GM04504 (cell line): ENCODE measurements at regions not wholly inside any gene's neighbourhood (a gene's known extent, or its start where the extent isn't known, plus 50 kb on each side); places are given as distances from the start of the nearest gene placed in this dataset.
"Not testable (repeated sequence)": the region's sequence is repeated elsewhere in the genome, so short reads cannot be mapped to it uniquely, and the experiment has no call there.

Experiments
- DNase-seq: peaks from one replicate; pipeline ENCODE4 v3.0.0-alpha.2; 2012; ENCODE audit warnings: low read depth

DNA sequence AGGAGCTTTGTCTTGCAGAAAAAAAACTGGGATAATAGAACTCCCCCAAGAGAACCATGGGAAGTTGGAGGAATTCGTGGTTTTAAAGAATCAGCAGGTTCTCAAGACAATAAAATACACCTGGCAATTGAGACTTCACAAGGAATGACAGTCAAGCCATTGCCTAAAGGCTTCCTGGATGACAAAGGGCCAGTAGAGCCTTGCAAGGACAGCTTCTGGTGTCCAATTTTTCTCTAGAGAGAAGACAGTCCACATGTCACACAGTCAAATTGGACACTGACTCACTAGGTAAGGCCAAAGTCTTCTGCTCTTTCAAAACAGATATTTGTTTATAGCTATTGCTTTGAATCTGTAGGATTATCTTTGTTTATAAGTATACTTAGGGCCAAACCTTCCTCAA, 80.3 kb upstream of the BMP5 start:
- no peak for DNase-seq

DNA sequence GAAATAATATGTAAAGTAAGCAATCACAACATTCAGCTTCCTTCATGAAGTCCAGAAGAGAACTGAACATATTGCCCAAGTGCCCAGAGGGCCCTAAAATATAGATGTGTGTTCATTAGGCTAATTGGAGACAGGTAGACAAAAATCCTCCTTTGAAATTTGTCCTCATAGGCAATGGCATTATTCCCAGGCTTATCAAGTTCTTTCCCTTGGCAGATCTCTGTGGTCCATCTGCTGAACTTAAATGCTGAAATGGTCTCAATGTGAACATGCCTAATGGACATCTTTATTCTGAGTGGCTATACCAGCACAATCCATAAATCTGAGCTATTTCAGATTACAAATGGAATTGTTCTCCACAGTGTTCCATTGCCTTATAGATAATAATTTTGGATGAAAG, 79.0 kb upstream of the BMP5 start:
- no peak for DNase-seq

DNA sequence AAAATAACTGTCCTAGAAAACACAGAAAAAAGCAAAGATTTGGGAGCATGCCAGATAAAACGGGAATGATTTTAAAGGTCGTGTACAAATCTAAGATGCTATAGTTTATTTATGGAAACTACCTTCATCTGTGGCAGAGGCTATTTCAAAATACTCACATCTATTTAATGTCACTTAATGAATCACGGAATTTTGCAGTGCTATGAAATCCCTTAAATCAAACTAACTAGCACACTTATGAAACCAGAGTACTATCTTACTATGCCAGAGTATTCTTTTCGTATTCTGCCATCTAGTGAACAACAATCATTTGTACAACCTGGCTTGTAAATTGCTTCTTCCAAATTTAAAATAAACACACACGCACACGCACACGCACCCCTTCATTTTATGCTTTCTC, 77.9 kb upstream of the BMP5 start:
- DNase-seq, result peak; percentile 42

DNA sequence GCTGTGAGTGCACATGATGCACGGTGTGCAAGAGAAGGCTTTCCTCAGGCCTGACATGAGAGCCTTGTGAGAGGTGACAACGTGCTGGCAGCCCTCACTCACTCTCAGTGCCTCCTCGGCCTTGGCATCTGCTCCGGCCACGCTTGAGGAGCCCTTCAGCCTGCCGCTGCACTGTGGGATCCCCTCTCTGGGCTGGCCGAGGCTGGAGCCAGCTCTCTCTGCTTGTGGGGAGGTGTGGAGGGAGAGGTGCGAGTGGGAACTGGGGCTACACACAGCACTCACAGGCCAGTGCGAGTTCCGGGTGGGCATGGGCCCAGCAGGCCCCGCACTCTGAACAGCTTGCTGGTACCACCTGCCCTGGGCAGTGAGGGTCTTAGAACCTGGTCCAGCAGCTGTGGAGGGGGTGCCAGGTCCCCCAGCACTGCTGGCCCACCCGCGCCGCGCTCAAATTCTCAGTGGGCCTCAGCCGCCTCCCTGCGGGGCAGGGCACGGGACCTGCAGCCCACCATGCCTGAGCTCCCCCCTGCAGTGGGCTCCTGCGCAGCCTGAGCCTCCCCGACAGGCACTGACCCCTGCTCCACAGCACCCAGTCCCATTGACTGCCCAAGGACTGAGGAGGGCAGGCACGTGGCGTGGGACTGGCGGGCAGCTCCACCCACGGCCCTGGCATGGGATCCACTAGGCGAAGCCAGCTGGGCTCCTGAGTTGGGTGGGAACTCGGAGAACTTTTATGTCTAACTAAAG, 74.9 kb upstream of the BMP5 start:
- DNase-seq, result no peak

DNA sequence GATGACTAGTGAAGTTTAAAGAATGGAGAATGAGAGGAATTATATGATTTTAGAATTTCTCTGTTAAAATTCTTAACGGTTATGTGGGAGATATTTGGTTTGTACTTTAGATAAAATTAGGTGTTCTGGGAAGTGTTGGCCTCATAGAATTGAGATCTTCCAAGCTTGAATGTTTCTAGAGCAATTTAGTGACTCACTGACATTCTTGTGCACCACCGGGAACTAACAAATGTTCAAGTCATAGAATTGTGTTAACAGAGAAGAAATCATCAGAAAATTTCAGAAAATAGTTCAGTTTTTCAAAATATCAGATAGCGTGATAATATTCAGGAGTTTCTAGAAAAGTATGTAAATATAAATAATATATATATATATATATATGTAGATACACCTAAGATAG, 67.9 kb upstream of the BMP5 start:
- DNase-seq, result no peak

DNA sequence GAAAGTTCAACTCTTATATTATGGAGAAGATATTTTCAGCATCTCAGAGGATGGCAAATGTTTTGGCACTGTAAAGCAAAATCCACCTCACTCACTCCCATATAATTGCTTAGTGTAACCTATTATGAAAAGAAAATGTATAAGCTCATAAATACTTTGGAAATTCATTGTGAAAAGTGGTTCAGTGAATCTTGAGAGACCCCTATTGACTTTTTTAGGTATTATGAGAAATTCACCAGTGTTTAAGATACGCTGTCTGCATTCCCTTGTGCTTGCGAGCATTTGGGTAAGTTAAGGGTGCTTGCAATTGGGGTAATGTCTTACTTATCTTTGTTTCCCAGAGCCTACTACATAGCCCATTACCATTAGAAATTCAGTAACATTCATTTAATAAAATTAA, 66.3 kb upstream of the BMP5 start:
- no peak for DNase-seq

DNA sequence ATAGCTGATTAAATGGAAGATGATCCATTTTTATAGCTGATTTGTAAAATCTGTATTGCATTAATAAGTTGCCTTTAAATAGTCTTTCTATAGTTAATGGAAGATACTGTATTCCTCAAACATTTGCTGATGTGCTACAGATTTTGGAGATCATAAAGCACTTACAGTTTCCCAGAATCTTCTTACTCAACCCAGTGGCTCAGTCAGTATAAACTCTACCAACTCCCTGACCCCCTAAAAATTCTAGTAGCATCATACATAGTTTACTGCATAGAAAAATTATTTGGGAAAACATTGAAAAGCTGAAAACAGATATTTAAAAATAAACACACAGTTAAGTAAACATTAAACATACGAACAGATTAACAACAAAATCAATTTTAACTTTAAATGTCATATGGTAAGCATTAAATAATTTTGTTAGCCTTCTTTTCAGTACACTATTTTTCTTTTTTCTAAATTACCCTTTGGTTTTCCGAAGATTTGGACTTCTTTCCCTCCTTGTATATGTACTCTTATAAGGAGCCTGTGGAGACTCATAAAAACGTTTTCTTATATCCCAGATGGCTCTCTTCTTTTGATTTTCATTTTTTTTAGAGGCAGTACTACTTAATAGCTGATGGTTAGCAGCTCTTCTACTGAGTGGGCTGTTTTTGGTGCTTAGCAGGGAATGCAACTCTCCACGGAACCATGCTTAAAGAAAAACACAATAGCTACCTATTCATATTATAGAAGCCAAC, 62.7 kb upstream of the BMP5 start:
- no peak for DNase-seq

DNA sequence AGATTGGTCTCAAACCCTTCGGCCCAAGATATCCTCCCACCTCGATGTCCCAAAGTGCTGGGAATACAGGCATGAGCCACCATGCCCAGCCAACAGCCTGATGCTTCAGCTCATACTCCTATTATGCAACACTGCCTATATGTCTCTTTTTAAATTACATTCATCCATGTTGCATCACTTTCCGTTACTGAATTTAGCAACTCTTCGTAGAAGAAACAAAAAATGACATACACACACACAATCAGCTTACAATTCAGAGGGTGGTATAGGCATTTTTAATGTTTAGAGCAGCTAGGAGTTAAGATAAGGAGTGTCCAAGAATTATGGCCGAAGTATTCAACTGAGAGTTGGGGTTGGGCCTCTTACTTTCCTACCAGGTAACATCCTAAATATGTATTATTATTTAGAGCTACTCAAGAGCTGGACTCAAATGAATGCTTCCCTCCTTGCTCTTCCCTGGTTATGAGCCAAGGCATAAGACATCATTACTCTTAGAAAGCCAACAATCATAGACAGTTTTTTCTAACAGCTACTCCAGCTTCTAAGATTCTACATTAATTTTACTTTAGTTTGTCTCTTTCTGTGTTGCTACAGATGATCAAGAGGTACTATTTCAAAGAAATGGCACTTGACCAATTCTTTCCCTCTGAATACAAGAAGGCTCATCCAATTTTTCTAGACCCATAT, 62.0 kb upstream of the BMP5 start:
- no peak for DNase-seq

DNA sequence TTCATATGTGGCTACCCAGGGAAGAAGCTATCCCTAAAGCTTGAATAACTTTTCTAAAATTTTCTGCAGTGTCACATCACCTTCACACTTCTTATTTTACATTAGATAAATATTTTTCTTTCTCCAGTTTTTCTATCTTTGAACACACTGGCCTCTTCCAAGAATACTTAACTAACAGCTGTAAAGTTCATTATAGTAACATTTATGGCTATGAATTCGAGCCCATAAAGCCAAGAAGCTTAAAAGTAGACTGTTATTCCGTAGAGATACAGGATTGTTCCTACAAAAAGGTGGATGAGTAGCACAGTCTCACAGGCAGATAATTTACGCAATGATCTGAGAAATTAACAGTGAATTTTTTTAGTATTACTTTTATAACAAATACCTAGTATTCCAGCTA, 55.7 kb upstream of the BMP5 start:
- DNase-seq, result no peak

DNA sequence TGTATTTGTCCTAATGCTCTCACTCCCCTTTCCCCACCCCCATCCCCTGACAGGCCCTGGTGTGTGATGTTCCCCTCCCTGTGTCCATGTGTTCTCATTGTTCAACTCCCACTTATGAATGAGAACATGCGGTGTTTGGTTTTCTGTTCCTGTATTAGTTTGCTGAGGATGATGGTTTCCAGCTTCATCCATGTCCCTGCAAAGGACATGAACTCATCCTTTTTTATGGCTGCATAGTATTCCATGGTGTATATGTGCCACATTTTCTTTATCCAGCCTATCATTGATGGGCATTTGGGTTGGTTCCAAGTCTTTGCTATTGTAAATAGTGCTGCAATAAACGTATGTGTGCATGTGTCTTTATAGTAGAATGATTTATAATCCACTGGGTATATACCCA, 52.3 kb upstream of the BMP5 start:
- DNase-seq, result not testable (repeated sequence)

DNA sequence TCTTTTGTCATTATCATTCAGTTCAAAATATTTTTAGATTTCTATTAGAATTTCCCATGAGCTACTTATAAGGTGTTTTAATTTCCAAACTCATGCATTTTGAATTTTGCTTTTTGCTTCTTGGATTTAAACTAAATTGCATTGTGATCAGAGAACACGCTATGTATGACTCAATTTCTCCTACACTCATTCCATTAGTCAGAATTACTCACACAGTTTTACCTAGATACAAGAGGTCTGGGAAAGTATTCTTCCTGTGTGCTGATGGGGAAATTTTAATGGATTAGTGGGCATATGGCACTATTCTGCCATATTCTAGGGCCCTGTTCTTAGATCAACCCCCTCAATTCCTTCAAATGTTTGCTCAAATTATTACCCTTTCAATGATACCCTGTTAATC, 49.9 kb upstream of the BMP5 start:
- peak; percentile 43 for DNase-seq
